HepG2 (cell line): ENCODE measurements at regions not wholly inside any gene's neighbourhood (a gene's known extent, or its start where the extent isn't known, plus 50 kb on each side); places are given as distances from the start of the nearest gene placed in this dataset.

Source experiments
- JARID2 ChIP-seq: sonication (generic); formaldehyde crosslinking; IDR thresholded peaks from 2 replicates; pipeline ENCODE4 v1.8.1; 2023; ENCODE audit warnings: missing genetic modification reagents, inconsistent platforms; ENCODE audit not compliant: insufficient replicate concordance
- TARDBP ChIP-seq: sonication (generic); formaldehyde crosslinking; IDR thresholded peaks from 2 replicates; pipeline ENCODE4 v1.8.0; 2022; ENCODE audit warnings: mild to moderate bottlenecking, missing genetic modification reagents
- ZNF720 ChIP-seq: sonication (generic); formaldehyde crosslinking; IDR thresholded peaks from 2 replicates; pipeline ENCODE4 v1.4.0; 2020; ENCODE audit warnings: missing genetic modification reagents

GRCh38 chr3:59254976-59255375 is 205.2 kb upstream of the CFAP20DC start:
- no peak for TF ChIP-seq JARID2 (CRISPR knock-in tag)
- no peak for TF ChIP-seq ZNF720 (CRISPR knock-in tag)
- no peak for TF ChIP-seq TARDBP (CRISPR knock-in tag)
